ENCODE measurements at regions not wholly inside any gene's neighbourhood (a gene's known extent, or its start where the extent isn't known, plus 50 kb on each side); places are given as distances from the start of the nearest gene placed in this dataset.

DNA sequence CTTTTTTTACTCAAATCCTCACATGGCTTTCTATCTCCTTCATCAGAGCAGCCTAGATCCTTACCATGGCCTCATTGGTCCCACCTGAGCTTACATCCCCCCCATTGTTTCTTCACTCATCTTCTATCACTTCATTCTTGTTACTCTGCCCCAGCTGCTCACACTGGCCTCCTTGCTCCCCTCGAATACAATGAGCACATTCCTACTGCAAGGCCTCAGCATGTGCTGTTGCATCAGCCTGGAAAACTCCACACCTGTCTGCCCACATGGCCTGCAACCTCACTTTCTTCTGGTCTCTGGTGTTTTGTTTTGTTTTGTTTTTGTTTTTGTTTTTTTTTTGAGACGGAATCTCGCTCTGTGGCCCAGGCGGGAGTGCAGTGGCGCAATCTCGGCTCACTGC lies 212.6 kb downstream of the TBX18 start:
- TF ChIP-seq POLR2AphosphoS5 (IDR thresholded peaks at IDR 0.05; ENCODE audit: low read depth, low read length) (no peak), POLR2A (IDR thresholded peaks at IDR 0.05; ENCODE audit: low read depth, low read length) (no peak)
